SH-SY5Y (cell line): ENCODE measurements at regions not wholly inside any gene's neighbourhood (a gene's known extent, or its start where the extent isn't known, plus 50 kb on each side); places are given as distances from the start of the nearest gene placed in this dataset.
A peak's percentile ranks its signal among the peaks of the same experiment; 100 is the strongest.

ENCODE experiments used
- GATA2 ChIP-seq: IDR thresholded peaks from 2 replicates; pipeline ENCODE4 v1.6.1; 2011; ENCODE audit warnings: mild to moderate bottlenecking, low read depth, low read length
- GATA3 ChIP-seq: IDR thresholded peaks from 2 replicates; pipeline ENCODE4 v1.6.1; 2011; ENCODE audit warnings: low read depth, mild to moderate bottlenecking, low read length, moderate library complexity

GRCh38 chr1:177648138-177648537 lies 321.7 kb downstream of the SEC16B start:
- TF ChIP-seq GATA2, result peak; percentile 55; the same call in 1 of the 2 replicates
- TF ChIP-seq GATA3, result no peak
